HepG2 (cell line): ENCODE measurements at regions not wholly inside any gene's neighbourhood (a gene's known extent, or its start where the extent isn't known, plus 50 kb on each side); places are given as distances from the start of the nearest gene placed in this dataset.

ENCODE experiments used
- ATAC-seq: fragments of 200-7000 bp; cut with Tn5 transposase; 3 replicates; pipeline ENCODE4 v1.9.1; 2020; ENCODE audit warnings: mild to moderate bottlenecking, moderate library complexity
- BruUV-seq: library from RNA; stranded (reverse); fragments of 400-500 nt; replicated peaks from 2 replicates; lab custom pipeline; 2021; lab: Mats Ljungman, UMichigan
- CTCF ChIA-PET: fragments of 300-600 bp; formaldehyde crosslinking; extraction: SDS; loops from one replicate; lab custom pipeline; 2021; ENCODE audit warnings: low total read pairs, inconsistent platforms, low intra/inter-chr PET ratio; lab: Yijun Ruan, JAX
- POLR2A ChIA-PET: fragments of 350-600 bp; sonication (Branson Sonifier 250); formaldehyde crosslinking; loops from one replicate; lab custom pipeline; 2020; ENCODE audit warnings: antibody characterized with exemption, inconsistent platforms; lab: Yijun Ruan, JAX
- DNase-seq: peaks from one replicate; pipeline ENCODE4 v3.0.0-alpha.2; 2015; ENCODE audit warnings: low spot score
- FAIRE-seq: peaks from 3 replicates; lab custom pipeline; 2011; peaks lifted over from hg19 to GRCh38; lab: Jason Lieb, UNC
- H2AFZ ChIP-seq: one replicate; pipeline ENCODE4 v1.6.1; 2011; ENCODE audit warnings: low read length, inconsistent platforms
- H3K27ac ChIP-seq: fragments of 300-600 bp; 3 replicates; pipeline ENCODE4 v1.8.0; 2011; ENCODE audit warnings: mixed run types, mild to moderate bottlenecking, mixed read lengths, low read length, inconsistent platforms; ENCODE audit not compliant: insufficient read depth; ENCODE audit errors: extremely low read length
- H3K27me3 ChIP-seq, 2 experiments: fragments of 200-600 bp in 1 of 2; 2 replicates in 1 of 2; 3 replicates in 1 of 2; pipeline versions ENCODE4 v1.6.0 to v1.8.0; 2011; ENCODE audit warnings: low read length in 2 of 2, mild to moderate bottlenecking in 2 of 2, moderate library complexity in 2 of 2, inconsistent platforms in 1 of 2; ENCODE audit not compliant: insufficient read depth in 2 of 2, control insufficient read depth in 1 of 2
- H3K36me3 ChIP-seq, 2 experiments: fragments of 200-600 bp in 1 of 2; replicated peaks in 1 of 2; 2 replicates in 1 of 2; 3 replicates in 1 of 2; pipeline versions ENCODE4 v1.5.1 to v1.8.0; 2011; ENCODE audit warnings: low read length in 2 of 2, inconsistent platforms in 1 of 2; ENCODE audit not compliant: insufficient read depth in 2 of 2, control insufficient read depth in 1 of 2
- H3K4me1 ChIP-seq: 2 replicates; pipeline ENCODE4 v1.5.1; 2012; ENCODE audit warnings: low read length, inconsistent platforms; ENCODE audit not compliant: insufficient read depth
- H3K4me2 ChIP-seq: 2 replicates; pipeline ENCODE4 v1.6.0; 2011; ENCODE audit warnings: low read depth, low read length, inconsistent platforms
- H3K4me3 ChIP-seq, 3 experiments: fragments of 200-600 bp in 1 of 3; sonication (generic), shearing (Covaris generic) in 1 of 3; replicated peaks in 1 of 3; 2 replicates each; pipeline ENCODE4 v1.5.1; 2011 to 2016; ENCODE audit warnings: low read length in 3 of 3, inconsistent platforms in 2 of 3, low read depth in 2 of 3, mild to moderate bottlenecking in 2 of 3, control low read depth in 1 of 3, mixed read lengths in 1 of 3; ENCODE audit not compliant: insufficient read depth in 1 of 3
- H3K79me2 ChIP-seq: one replicate; pipeline ENCODE4 v1.6.1; 2011; ENCODE audit warnings: low read length, inconsistent platforms; ENCODE audit not compliant: insufficient read depth
- H3K9ac ChIP-seq: 2 replicates; pipeline ENCODE4 v1.6.0; 2011; ENCODE audit warnings: mild to moderate bottlenecking, low read depth, low read length, inconsistent platforms; ENCODE audit not compliant: insufficient read depth
- H3K9me3 ChIP-seq: 2 replicates; pipeline ENCODE4 v1.5.1; 2012; ENCODE audit warnings: mild to moderate bottlenecking, low read length
- H4K20me1 ChIP-seq: 2 replicates; pipeline ENCODE4 v1.6.0; 2011; ENCODE audit warnings: inconsistent platforms, mild to moderate bottlenecking, low read length, moderate library complexity; ENCODE audit not compliant: insufficient read depth
- MAFF ChIP-seq: IDR thresholded peaks from 2 replicates; pipeline ENCODE4 v1.6.1; 2011; ENCODE audit warnings: low read depth, low read length, improper control_type of control experiment
- MAFK ChIP-seq, 2 experiments: IDR thresholded peaks in 1 of 2; conservative IDR thresholded peaks in 1 of 2; 2 replicates each; pipeline ENCODE4 v1.6.1; 2011; ENCODE audit warnings: improper control_type of control experiment in 2 of 2, low read length in 2 of 2
- RBM22 ChIP-seq: fragments of 200-400 bp; formaldehyde crosslinking; optimal IDR thresholded peaks from 2 replicates; pipeline ENCODE3; 2017; ENCODE audit warnings: mild to moderate bottlenecking, low read length, moderate library complexity
- SP1 ChIP-seq, 2 experiments: fragments of 450-650 bp in 1 of 2; sonication (generic) in 1 of 2; formaldehyde crosslinking in 1 of 2; IDR thresholded peaks; 2 replicates each; pipeline versions ENCODE4 v1.4.0 to v1.6.1; 2016 to 2020; ENCODE audit warnings: missing genetic modification reagents in 1 of 2
- ZMYM4 ChIP-seq: sonication (generic); formaldehyde crosslinking; IDR thresholded peaks from 2 replicates; pipeline ENCODE4 v1.8.1; 2023; ENCODE audit warnings: mild to moderate bottlenecking, missing genetic modification reagents
- ZNF446 ChIP-seq: sonication (generic); formaldehyde crosslinking; IDR thresholded peaks from 2 replicates; pipeline ENCODE4 v1.5.0; 2020; ENCODE audit warnings: mild to moderate bottlenecking, missing genetic modification reagents
- ZNF674 ChIP-seq: sonication (generic); formaldehyde crosslinking; IDR thresholded peaks from 2 replicates; pipeline ENCODE4 v1.5.0; 2020; ENCODE audit warnings: low read depth, mild to moderate bottlenecking, missing genetic modification reagents
- ZNF776 ChIP-seq: sonication (generic); formaldehyde crosslinking; IDR thresholded peaks from 2 replicates; pipeline ENCODE4 v1.4.0; 2020; ENCODE audit warnings: mild to moderate bottlenecking, missing genetic modification reagents
- WGBS: methylation state at CpG from one replicate; pipeline ENCODE4 v1.1.6; 2017; ENCODE audit warnings: low lambda C conversion rate; 5-methylcytosine and 5-hydroxymethylcytosine counted together
- in situ Hi-C: cut with HindIII; loops from 2 replicates; pipeline ENCODE4 v1.10.0; 2017; ENCODE audit warnings: low pct_unique_long_range_greater_than_20kb; ENCODE audit not compliant: extremely low pct_ligation_motif_present
- intact Hi-C: fragments of 100-400 bp; cut with micrococcal nuclease; formaldehyde crosslinking; loops from one replicate; pipeline ENCODE4 v1.10.0; 2022; ENCODE audit not compliant: unreplicated experiment
- TF ChIP-seq, protein P1 (sequence below): sonication (generic); IDR thresholded peaks from 2 replicates; pipeline ENCODE4 v1.6.1; 2016; ENCODE audit warnings: low read depth, borderline replicate concordance
- TF ChIP-seq, protein P2 (sequence below): sonication (generic); formaldehyde crosslinking; IDR thresholded peaks from 2 replicates; pipeline ENCODE4 v1.4.0; 2020; ENCODE audit warnings: mild to moderate bottlenecking, missing genetic modification reagents
- TF ChIP-seq, protein P3 (sequence below): sonication (generic); formaldehyde crosslinking; IDR thresholded peaks from 2 replicates; pipeline ENCODE4 v1.5.0; 2020; ENCODE audit warnings: mild to moderate bottlenecking, missing genetic modification reagents, borderline replicate concordance

DNA sequence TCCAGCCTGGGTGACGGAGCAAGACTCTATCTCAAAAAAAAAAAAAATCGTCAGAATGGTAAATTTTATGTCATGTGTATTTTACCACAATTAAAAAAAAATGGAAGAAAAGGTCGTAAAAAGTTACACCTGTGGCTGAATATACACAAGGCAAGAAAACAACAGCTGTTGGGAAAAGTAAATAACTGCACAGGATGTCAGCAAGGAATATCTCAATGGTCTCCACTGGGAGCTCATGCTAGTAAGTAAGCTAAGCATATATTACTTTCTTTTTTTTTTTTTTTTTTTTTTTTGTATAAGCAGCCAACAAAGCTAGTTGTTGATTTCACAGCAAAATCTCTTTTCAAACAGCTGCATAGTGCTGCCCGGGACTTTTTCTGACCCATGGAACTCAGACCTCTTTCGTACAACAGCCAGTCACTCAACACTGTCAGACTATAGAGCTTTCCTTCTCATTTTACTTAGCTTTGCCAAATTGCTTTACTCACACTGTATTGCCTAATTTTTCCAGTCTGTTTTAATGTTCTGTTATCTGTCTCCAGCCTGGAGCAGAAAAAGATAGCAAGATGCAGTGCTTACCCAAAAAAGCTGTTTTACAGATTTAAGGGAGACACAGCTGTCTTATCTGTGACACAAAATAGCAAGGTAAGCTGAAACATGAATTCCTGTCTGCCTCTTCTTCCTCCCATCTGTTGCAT lies 175.9 kb downstream of the ENC1 start:
- H3K9me3 ChIP-seq, result no peaks in the 10 kb centered on the region
- no peaks in the 10 kb centered on the region for H4K20me1 ChIP-seq
- no peak overlapping the region for H3K4me3 ChIP-seq
- H3K4me2 ChIP-seq, result no peak overlapping the region
- no peak overlapping the region for H2AFZ ChIP-seq
- H3K9ac ChIP-seq, result no peak overlapping the region
- H3K36me3 ChIP-seq, result no peaks in the 10 kb centered on the region
- no peak for DNase-seq
- FAIRE-seq, result no peak
- in situ Hi-C loops (no loop called here), intact Hi-C loops (no loop called here)
- H3K4me1 ChIP-seq, result peaks cover 27% of the 10 kb centered on the region
- ChIA-PET POLR2A (interaction anchor here (0.8 kb wide), 1 partner anchor 176 kb away, joined by 3 read pairs; the partner anchor contains the start of gene ENC1), CTCF (no interaction called here)
- 50% methylated on average over 5 of the region's 5 CpGs for WGBS
- ATAC-seq, result no peak
- H3K79me2 ChIP-seq, result no peaks in the 10 kb centered on the region
- no TSS peak for BruUV-seq
- no peaks in the 10 kb centered on the region; a peak in 1 of 5 replicates for H3K27me3 ChIP-seq
- TF ChIP-seq MAFK (conservative IDR thresholded peaks at IDR 0.05 in 1 of 2, IDR thresholded peaks at IDR 0.05 in 1 of 2; ENCODE audit: low read length in 2 of 2) (peak in 1 of 2 experiments; percentile 59; a peak in 2 of 4 replicates), ZMYM4 (CRISPR knock-in tag) (no peak), ZNF674 (no peak), MAFF (peak; percentile 51)
- TF ChIP-seq, protein P1, sequence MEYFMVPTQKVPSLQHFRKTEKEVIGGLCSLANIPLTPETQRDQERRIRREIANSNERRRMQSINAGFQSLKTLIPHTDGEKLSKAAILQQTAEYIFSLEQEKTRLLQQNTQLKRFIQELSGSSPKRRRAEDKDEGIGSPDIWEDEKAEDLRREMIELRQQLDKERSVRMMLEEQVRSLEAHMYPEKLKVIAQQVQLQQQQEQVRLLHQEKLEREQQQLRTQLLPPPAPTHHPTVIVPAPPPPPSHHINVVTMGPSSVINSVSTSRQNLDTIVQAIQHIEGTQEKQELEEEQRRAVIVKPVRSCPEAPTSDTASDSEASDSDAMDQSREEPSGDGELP, result peak; percentile 57; the same call in 1 of the 2 replicates
- H3K27ac ChIP-seq, result no peak overlapping the region

DNA sequence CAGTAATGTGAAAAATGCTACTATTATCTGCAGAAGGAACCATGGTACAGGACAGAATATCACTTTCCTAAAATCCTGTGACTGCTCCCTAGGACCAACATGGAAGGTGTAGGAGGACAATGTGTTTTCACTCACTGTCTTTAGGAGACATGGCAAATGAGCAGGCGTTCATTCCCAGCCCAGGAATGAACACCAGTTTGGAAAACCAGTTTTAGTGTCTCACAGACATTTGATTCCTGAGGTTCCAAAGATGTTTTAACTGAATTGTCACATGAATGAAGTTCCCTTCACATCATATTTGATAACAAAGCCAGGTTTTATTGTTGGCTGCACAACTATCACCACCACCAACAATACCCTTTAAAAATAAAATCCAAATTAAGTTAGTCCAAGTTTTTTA lies 178.2 kb downstream of the ENC1 start:
- Histone ChIP-seq H3K27ac (no peak overlapping the region), H3K4me2 (no peak overlapping the region), H3K79me2 (no peaks in the 10 kb centered on the region), H3K4me1 (peaks cover 15% of the 10 kb centered on the region), H3K9me3 (no peaks in the 10 kb centered on the region), H2AFZ (no peak overlapping the region), H3K4me3 (no peak overlapping the region), H3K9ac (no peak overlapping the region), H4K20me1 (no peaks in the 10 kb centered on the region), H3K27me3 (peaks cover 0 to 3% of the 10 kb centered on the region in 2 experiments; a peak in 1 of 5 replicates), H3K36me3 (no peaks in the 10 kb centered on the region)
- in situ Hi-C loops, result no loop called here
- ChIA-PET CTCF (no interaction called here), POLR2A (no interaction called here)
- intact Hi-C loops, result no loop called here
- ATAC-seq (no peak), DNase-seq (no peak), FAIRE-seq (no peak)
- no TSS peak for BruUV-seq
- WGBS, result 27% methylated on average over 1 of the region's 1 CpG
- TF ChIP-seq, protein P2, sequence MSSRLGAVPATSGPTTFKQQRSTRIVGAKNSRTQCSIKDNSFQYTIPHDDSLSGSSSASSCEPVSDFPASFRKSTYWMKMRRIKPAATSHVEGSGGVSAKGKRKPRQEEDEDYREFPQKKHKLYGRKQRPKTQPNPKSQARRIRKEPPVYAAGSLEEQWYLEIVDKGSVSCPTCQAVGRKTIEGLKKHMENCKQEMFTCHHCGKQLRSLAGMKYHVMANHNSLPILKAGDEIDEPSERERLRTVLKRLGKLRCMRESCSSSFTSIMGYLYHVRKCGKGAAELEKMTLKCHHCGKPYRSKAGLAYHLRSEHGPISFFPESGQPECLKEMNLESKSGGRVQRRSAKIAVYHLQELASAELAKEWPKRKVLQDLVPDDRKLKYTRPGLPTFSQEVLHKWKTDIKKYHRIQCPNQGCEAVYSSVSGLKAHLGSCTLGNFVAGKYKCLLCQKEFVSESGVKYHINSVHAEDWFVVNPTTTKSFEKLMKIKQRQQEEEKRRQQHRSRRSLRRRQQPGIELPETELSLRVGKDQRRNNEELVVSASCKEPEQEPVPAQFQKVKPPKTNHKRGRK (CRISPR knock-in tag), result no peak
- no peak for TF ChIP-seq SP1 (IDR thresholded peaks at IDR 0.05)
- no peak for TF ChIP-seq SP1 (CRISPR knock-in tag; IDR thresholded peaks at IDR 0.05)
- no peak for TF ChIP-seq ZNF776 (CRISPR knock-in tag)
- TF ChIP-seq, protein P3, sequence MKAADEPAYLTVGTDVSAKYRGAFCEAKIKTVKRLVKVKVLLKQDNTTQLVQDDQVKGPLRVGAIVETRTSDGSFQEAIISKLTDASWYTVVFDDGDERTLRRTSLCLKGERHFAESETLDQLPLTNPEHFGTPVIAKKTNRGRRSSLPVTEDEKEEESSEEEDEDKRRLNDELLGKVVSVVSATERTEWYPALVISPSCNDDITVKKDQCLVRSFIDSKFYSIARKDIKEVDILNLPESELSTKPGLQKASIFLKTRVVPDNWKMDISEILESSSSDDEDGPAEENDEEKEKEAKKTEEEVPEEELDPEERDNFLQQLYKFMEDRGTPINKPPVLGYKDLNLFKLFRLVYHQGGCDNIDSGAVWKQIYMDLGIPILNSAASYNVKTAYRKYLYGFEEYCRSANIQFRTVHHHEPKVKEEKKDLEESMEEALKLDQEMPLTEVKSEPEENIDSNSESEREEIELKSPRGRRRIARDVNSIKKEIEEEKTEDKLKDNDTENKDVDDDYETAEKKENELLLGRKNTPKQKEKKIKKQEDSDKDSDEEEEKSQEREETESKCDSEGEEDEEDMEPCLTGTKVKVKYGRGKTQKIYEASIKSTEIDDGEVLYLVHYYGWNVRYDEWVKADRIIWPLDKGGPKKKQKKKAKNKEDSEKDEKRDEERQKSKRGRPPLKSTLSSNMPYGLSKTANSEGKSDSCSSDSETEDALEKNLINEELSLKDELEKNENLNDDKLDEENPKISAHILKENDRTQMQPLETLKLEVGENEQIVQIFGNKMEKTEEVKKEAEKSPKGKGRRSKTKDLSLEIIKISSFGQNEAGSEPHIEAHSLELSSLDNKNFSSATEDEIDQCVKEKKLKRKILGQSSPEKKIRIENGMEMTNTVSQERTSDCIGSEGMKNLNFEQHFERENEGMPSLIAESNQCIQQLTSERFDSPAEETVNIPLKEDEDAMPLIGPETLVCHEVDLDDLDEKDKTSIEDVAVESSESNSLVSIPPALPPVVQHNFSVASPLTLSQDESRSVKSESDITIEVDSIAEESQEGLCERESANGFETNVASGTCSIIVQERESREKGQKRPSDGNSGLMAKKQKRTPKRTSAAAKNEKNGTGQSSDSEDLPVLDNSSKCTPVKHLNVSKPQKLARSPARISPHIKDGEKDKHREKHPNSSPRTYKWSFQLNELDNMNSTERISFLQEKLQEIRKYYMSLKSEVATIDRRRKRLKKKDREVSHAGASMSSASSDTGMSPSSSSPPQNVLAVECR, result no peak
- no peak for TF ChIP-seq ZMYM4 (CRISPR knock-in tag)
- TF ChIP-seq RBM22, result no peak
- TF ChIP-seq ZNF446, result no peak
